CD4-positive, alpha-beta T cell treated with Interleukin-10 for 1 hour (primary cell): ENCODE measurements at regions not wholly inside any gene's neighbourhood (a gene's known extent, or its start where the extent isn't known, plus 50 kb on each side); places are given as distances from the start of the nearest gene placed in this dataset.

Experiments used
- DNase-seq: peaks from one replicate; pipeline ENCODE4 v3.0.0-alpha.2; 2020

- DNase-seq: no peak
Observed at GRCh38 chr18:73514449-73514848, 633.2 kb downstream of the FBXO15 start.

- no peak for DNase-seq
Observed at GRCh38 chr18:73511771-73512503, 635.7 kb downstream of the FBXO15 start.

- DNase-seq: no peak
Observed at GRCh38 chr18:73509460-73509859, 638.2 kb downstream of the FBXO15 start.

- no peak for DNase-seq
Observed at GRCh38 chr18:73503326-73503725, 635.5 kb upstream of the NETO1 start.

- no peak for DNase-seq
Observed at GRCh38 chr18:73487966-73488365, 620.2 kb upstream of the NETO1 start.

- no peak for DNase-seq
Observed at GRCh38 chr18:73485166-73485565, 617.4 kb upstream of the NETO1 start.

GRCh38 chr18:73482901-73483300 is 615.1 kb upstream of the NETO1 start:
- no peak for DNase-seq

- no peak for DNase-seq
Observed at GRCh38 chr18:73479477-73479876, 611.7 kb upstream of the NETO1 start.

GRCh38 chr18:73478191-73478590 is 610.4 kb upstream of the NETO1 start:
- DNase-seq: no peak

- no peak for DNase-seq
Observed at GRCh38 chr18:73476031-73476430, 608.2 kb upstream of the NETO1 start.

- DNase-seq: no peak
Observed at GRCh38 chr18:73462092-73462491, 594.3 kb upstream of the NETO1 start.

GRCh38 chr18:73461780-73462059 is 593.9 kb upstream of the NETO1 start:
- no peak for DNase-seq

GRCh38 chr18:73461038-73461779 is 593.4 kb upstream of the NETO1 start:
- DNase-seq: no peak

GRCh38 chr18:73458186-73458964 is 590.6 kb upstream of the NETO1 start:
- no peak for DNase-seq

GRCh38 chr18:73456643-73457042 is 588.9 kb upstream of the NETO1 start:
- DNase-seq: no peak

- no peak for DNase-seq
Observed at GRCh38 chr18:73452866-73453265, 585.1 kb upstream of the NETO1 start.

- DNase-seq: no peak
Observed at GRCh38 chr18:73446502-73446901, 578.7 kb upstream of the NETO1 start.

- DNase-seq: no peak
Observed at GRCh38 chr18:73431620-73432019, 563.8 kb upstream of the NETO1 start.

- DNase-seq: no peak
Observed at GRCh38 chr18:73421010-73421409, 553.2 kb upstream of the NETO1 start.

GRCh38 chr18:73419531-73419930 is 551.7 kb upstream of the NETO1 start:
- no peak for DNase-seq

GRCh38 chr18:73414598-73414997 is 546.8 kb upstream of the NETO1 start:
- DNase-seq: no peak

GRCh38 chr18:73414069-73414468 is 546.3 kb upstream of the NETO1 start:
- DNase-seq: no peak

GRCh38 chr18:73409242-73409641 is 541.5 kb upstream of the NETO1 start:
- DNase-seq: no peak

GRCh38 chr18:73408469-73408868 is 540.7 kb upstream of the NETO1 start:
- DNase-seq: no peak
